ENCODE measurements at regions not wholly inside any gene's neighbourhood (a gene's known extent, or its start where the extent isn't known, plus 50 kb on each side); places are given as distances from the start of the nearest gene placed in this dataset.
"Not testable (repeated sequence)": the region's sequence is repeated elsewhere in the genome, so short reads cannot be mapped to it uniquely, and the experiment has no call there.

- no peak overlapping the region for H3K27ac ChIP-seq
- intact Hi-C loops (cut with DNase I) = no loop called here
- no peaks in the 10 kb centered on the region for H3K27me3 ChIP-seq
- H3K9me3 ChIP-seq = no peaks in the 10 kb centered on the region
- DNase-seq (no peak), ATAC-seq (no peak)
- no peak overlapping the region for H3K4me3 ChIP-seq
- TF ChIP-seq CTCF (IDR thresholded peaks at IDR 0.05) = no peak
- no peaks in the 10 kb centered on the region for H3K4me1 ChIP-seq
- no peaks in the 10 kb centered on the region for H3K36me3 ChIP-seq
Observed at GRCh38 chrX:33908074-33908473, 224.0 kb downstream of the FAM47A start.

- Histone ChIP-seq H3K4me3 (no peak overlapping the region), H3K36me3 (no peaks in the 10 kb centered on the region), H3K27me3 (no peaks in the 10 kb centered on the region), H3K4me1 (no peaks in the 10 kb centered on the region), H3K9me3 (no peaks in the 10 kb centered on the region), H3K27ac (no peak overlapping the region)
- intact Hi-C loops (cut with DNase I) = no loop called here
- no peak for TF ChIP-seq CTCF (IDR thresholded peaks at IDR 0.05)
- no peak for DNase-seq
- no peak for ATAC-seq
Observed at GRCh38 chrX:33906971-33907370, 225.1 kb downstream of the FAM47A start.

GRCh38 chrX:33892670-33893069 is 239.4 kb downstream of the FAM47A start:
- no peaks in the 10 kb centered on the region for H3K36me3 ChIP-seq
- DNase-seq = no peak
- ATAC-seq = peak; percentile 46
- H3K27me3 ChIP-seq = no peaks in the 10 kb centered on the region
- intact Hi-C loops (cut with DNase I) = no loop called here
- no peak overlapping the region for H3K4me3 ChIP-seq
- no peaks in the 10 kb centered on the region for H3K4me1 ChIP-seq
- no peak overlapping the region for H3K27ac ChIP-seq
- no peak for TF ChIP-seq CTCF (IDR thresholded peaks at IDR 0.05)
- no peaks in the 10 kb centered on the region for H3K9me3 ChIP-seq

GRCh38 chrX:33855251-33855650 is 276.9 kb downstream of the FAM47A start:
- Histone ChIP-seq H3K36me3 (no peaks in the 10 kb centered on the region), H3K27me3 (no peaks in the 10 kb centered on the region), H3K4me1 (no peaks in the 10 kb centered on the region), H3K27ac (no peak overlapping the region), H3K9me3 (no peaks in the 10 kb centered on the region), H3K4me3 (no peak overlapping the region)
- DNase-seq = no peak
- ATAC-seq = no peak
- TF ChIP-seq CTCF (IDR thresholded peaks at IDR 0.05) = no peak
- intact Hi-C loops (cut with DNase I) = no loop called here

GRCh38 chrX:33852146-33852545 is 280.0 kb downstream of the FAM47A start:
- intact Hi-C loops (cut with DNase I); H3K27ac ChIP-seq; H3K4me3 ChIP-seq; DNase-seq; H3K4me1 ChIP-seq; H3K27me3 ChIP-seq; H3K9me3 ChIP-seq; H3K36me3 ChIP-seq; ATAC-seq: not testable (repeated sequence)

GRCh38 chrX:33840176-33840575 is 291.9 kb downstream of the FAM47A start:
- H3K27ac ChIP-seq = no peak overlapping the region
- no peak for ATAC-seq

More at GRCh38 chrX:33840176-33840575, 291.9 kb downstream of the FAM47A start:
- H3K27me3 ChIP-seq = no peaks in the 10 kb centered on the region
- TF ChIP-seq CTCF (IDR thresholded peaks at IDR 0.05) = no peak
- H3K4me1 ChIP-seq = no peaks in the 10 kb centered on the region
- DNase-seq = no peak
- H3K9me3 ChIP-seq = no peaks in the 10 kb centered on the region
- H3K36me3 ChIP-seq = no peaks in the 10 kb centered on the region
- no peak overlapping the region for H3K4me3 ChIP-seq
- intact Hi-C loops (cut with DNase I) = no loop called here

Data from upper lobe of right lung (tissue), 1 donor.